ENCODE measurements at regions not wholly inside any gene's neighbourhood (a gene's known extent, or its start where the extent isn't known, plus 50 kb on each side); places are given as distances from the start of the nearest gene placed in this dataset.
A peak's percentile ranks its signal among the peaks of the same experiment; 100 is the strongest.

GRCh38 chr18:34956663-34957062, 84.5 kb upstream of the MAPRE2 start:
- Histone ChIP-seq H3K9ac (ENCODE audit: low read depth, low read length) (no peak overlapping the region), H3K56ac (ENCODE audit: extremely low read depth, insufficient read depth, low read length) (no peak overlapping the region), H3K14ac (replicated peaks; ENCODE audit: low read depth, low read length) (no peak overlapping the region), H3K18ac (ENCODE audit: low read depth, low read length) (no peak overlapping the region), H4K8ac (ENCODE audit: low read depth in 2 of 2, low read length in 2 of 2) (no peak overlapping the region), H2AK5ac (ENCODE audit: low read depth, low read length) (no peak overlapping the region), H3K27ac (ENCODE audit: insufficient read depth, low read length) (no peak overlapping the region), H3K4me1 (ENCODE audit: control insufficient read depth, insufficient read depth, low read length) (peaks cover 3% of the 10 kb centered on the region), H3K27me3 (ENCODE audit: control insufficient read depth, insufficient read depth, low read length) (no peaks in the 10 kb centered on the region), H3K9me3 (ENCODE audit: control insufficient read depth, insufficient read depth, low read length) (no peaks in the 10 kb centered on the region), H3K4me2 (ENCODE audit: low read depth, low read length) (no peak overlapping the region), H3K23ac (ENCODE audit: low read depth, low read length) (no peak overlapping the region), H2BK120ac (ENCODE audit: low read depth, low read length) (no peak overlapping the region), H3K9me1 (ENCODE audit: insufficient read depth, low read length) (no peaks in the 10 kb centered on the region), H2BK15ac (ENCODE audit: low read depth, low read length) (no peak overlapping the region), H3K36me3 (ENCODE audit: control insufficient read depth, insufficient read depth, low read length) (no peaks in the 10 kb centered on the region), H2BK5ac (ENCODE audit: low read depth, low read length, poor library complexity, severe bottlenecking) (no peak overlapping the region), H2AK9ac (replicated peaks; ENCODE audit: low read depth, low read length, poor library complexity) (no peak overlapping the region), H3K79me1 (ENCODE audit: low read depth in 1 of 2, low read length in 2 of 2) (no peaks in the 10 kb centered on the region), H2AFZ (replicated peaks; ENCODE audit: low read length, poor library complexity) (no peak overlapping the region), H4K20me1 (ENCODE audit: insufficient read depth, low read length) (no peaks in the 10 kb centered on the region; the same call in 1 of the 2 replicates), H2BK20ac (ENCODE audit: low read depth, low read length) (no peak overlapping the region), H3K4ac (ENCODE audit: low read depth, low read length) (no peak overlapping the region), H3K4me3 (ENCODE audit: insufficient read depth, low read depth, low read length) (no peak overlapping the region), H4K5ac (ENCODE audit: low read depth, low read length) (no peak overlapping the region), H4K91ac (ENCODE audit: insufficient read depth, low read depth, low read length) (no peak overlapping the region)
- intact Hi-C loops (cut with micrococcal nuclease) (no loop called here), dilution Hi-C loops (cut with HindIII; ENCODE audit: low sequenced_read_pairs, unreplicated experiment) (no loop called here), in situ Hi-C loops (cut with MboI; ENCODE audit: low sequenced_read_pairs) (no loop called here)
- no TSS peak for BruUV-seq (replicated peaks)
- ChIA-PET POLR2A (ENCODE audit: unreplicated experiment) (no interaction called here), CTCF (interaction anchor here (1.6 kb wide), 1 partner anchor 47 kb away, joined by 5 read pairs; no protein-coding TSS in a partner anchor)
- ATAC-seq (ENCODE audit: low read depth) (peak; percentile 92), DNase-seq (peak; percentile 58)
- TF ChIP-seq FOS (IDR thresholded peaks at IDR 0.05; ENCODE audit: low read depth, low read length) = peak; percentile 64; the same call in 1 of the 2 replicates
- no peak for TF ChIP-seq CEBPB (IDR thresholded peaks at IDR 0.05; ENCODE audit: low read depth, low read length)
- no peak for TF ChIP-seq CHD1 (IDR thresholded peaks at IDR 0.05; ENCODE audit: low read depth, low read length)
